CD14-positive monocyte (primary cell): ENCODE measurements at regions not wholly inside any gene's neighbourhood (a gene's known extent, or its start where the extent isn't known, plus 50 kb on each side); places are given as distances from the start of the nearest gene placed in this dataset.

Experiments
- DNase-seq, 3 donors: peaks; one replicate each; pipeline ENCODE4 v3.0.0-alpha.2; 2011 to 2022
- H2AFZ ChIP-seq: 2 replicates; pipeline ENCODE4 v1.6.0; 2012; ENCODE audit warnings: mild to moderate bottlenecking, low read depth, low read length, inconsistent platforms; ENCODE audit not compliant: insufficient read depth, poor library complexity, severe bottlenecking
- H3K27ac ChIP-seq, 2 donors: 1 replicate in 1 of 2; 2 replicates in 1 of 2; pipeline ENCODE4 v1.5.1; 2012 to 2013; ENCODE audit warnings: low read length in 2 of 2, control low read depth in 1 of 2, inconsistent platforms in 1 of 2, low read depth in 1 of 2, mild to moderate bottlenecking in 1 of 2
- H3K27me3 ChIP-seq, 2 donors: one replicate each; pipeline versions ENCODE4 v1.6.0 to v1.6.1; 2011 to 2013; ENCODE audit warnings: low read length in 2 of 2; ENCODE audit not compliant: control insufficient read depth in 2 of 2, insufficient read depth in 2 of 2
- H3K36me3 ChIP-seq, 2 donors: replicated peaks in 1 of 2; 1 replicate in 1 of 2; 2 replicates in 1 of 2; pipeline versions ENCODE4 v1.5.1 to v1.6.1; 2012 to 2013; ENCODE audit warnings: low read length in 2 of 2, control low read depth in 1 of 2, inconsistent platforms in 1 of 2, mild to moderate bottlenecking in 1 of 2; ENCODE audit not compliant: insufficient read depth in 2 of 2, control insufficient read depth in 1 of 2
- H3K4me1 ChIP-seq, 2 donors: 1 replicate in 1 of 2; 2 replicates in 1 of 2; pipeline versions ENCODE4 v1.5.1 to v1.6.1; 2012 to 2013; ENCODE audit warnings: low read length in 2 of 2, control low read depth in 1 of 2, inconsistent platforms in 1 of 2, mild to moderate bottlenecking in 1 of 2, moderate library complexity in 1 of 2; ENCODE audit not compliant: insufficient read depth in 2 of 2, control insufficient read depth in 1 of 2
- H3K4me2 ChIP-seq: replicated peaks from 2 replicates; pipeline ENCODE3; 2012; ENCODE audit warnings: low read length, moderate library complexity, mild to moderate bottlenecking; ENCODE audit not compliant: poor library complexity, severe bottlenecking; ENCODE audit errors: extremely low read depth
- H3K4me3 ChIP-seq, 3 experiments: fragments of 200-600 bp in 1 of 3; sonication (generic) in 1 of 3; replicated peaks in 1 of 3; 1 replicate in 2 of 3; 2 replicates in 1 of 3; pipeline ENCODE4 v1.5.1; 2011 to 2013; ENCODE audit warnings: low read length in 3 of 3, mild to moderate bottlenecking in 3 of 3, control low read depth in 2 of 3, low read depth in 2 of 3, inconsistent platforms in 1 of 3, moderate library complexity in 1 of 3
- H3K79me2 ChIP-seq: 2 replicates; pipeline ENCODE4 v1.6.0; 2012; ENCODE audit warnings: mild to moderate bottlenecking, control low read depth, inconsistent platforms, low read length, moderate library complexity; ENCODE audit not compliant: insufficient read depth
- H3K9ac ChIP-seq: 2 replicates; pipeline ENCODE4 v1.6.0; 2017; ENCODE audit warnings: low read length, mild to moderate bottlenecking; ENCODE audit not compliant: insufficient read depth, poor library complexity, severe bottlenecking
- H3K9me3 ChIP-seq, 2 donors: replicated peaks in 1 of 2; 1 replicate in 1 of 2; 2 replicates in 1 of 2; pipeline versions ENCODE4 v1.5.1 to v1.6.1; 2012 to 2013; ENCODE audit warnings: low read length in 2 of 2, control low read depth in 1 of 2; ENCODE audit not compliant: control insufficient read depth in 1 of 2, insufficient read depth in 1 of 2
- H4K20me1 ChIP-seq: 2 replicates; pipeline ENCODE4 v1.6.0; 2012; ENCODE audit warnings: mild to moderate bottlenecking, low read length, control low read depth, moderate library complexity; ENCODE audit not compliant: insufficient read depth
- H3K27ac Mint-ChIP-seq, 7 donors: one replicate each; pipeline ENCODE4 v1.8.0; 2020; ENCODE audit warnings: mild to moderate bottlenecking in 7 of 7, mixed read lengths in 7 of 7, moderate library complexity in 6 of 7, inconsistent platforms in 2 of 7
- H3K27me3 Mint-ChIP-seq, 3 donors: one replicate each; pipeline ENCODE4 v1.8.0; 2021 to 2022; ENCODE audit warnings: low read depth in 3 of 3, mild to moderate bottlenecking in 3 of 3, mixed read lengths in 3 of 3, moderate library complexity in 3 of 3, inconsistent platforms in 1 of 3
- H3K36me3 Mint-ChIP-seq, 2 donors: one replicate each; pipeline ENCODE4 v1.8.0; 2020; ENCODE audit warnings: mixed read lengths in 2 of 2, inconsistent platforms in 1 of 2, mild to moderate bottlenecking in 1 of 2
- H3K4me1 Mint-ChIP-seq: one replicate; pipeline ENCODE4 v1.8.0; 2020; ENCODE audit warnings: mild to moderate bottlenecking, mixed read lengths
- H3K4me3 Mint-ChIP-seq, 2 donors: one replicate each; pipeline ENCODE4 v1.8.0; 2020; ENCODE audit warnings: mild to moderate bottlenecking in 2 of 2, mixed read lengths in 2 of 2, moderate library complexity in 1 of 2
- H3K9me3 Mint-ChIP-seq, 7 donors: one replicate each; pipeline ENCODE4 v1.8.0; 2020 to 2022; ENCODE audit warnings: mixed read lengths in 7 of 7, mild to moderate bottlenecking in 6 of 7, moderate library complexity in 6 of 7, inconsistent platforms in 2 of 7
- CTCF ChIP-seq: fragments of 200-600 bp; IDR thresholded peaks from one replicate; pipeline ENCODE4 v1.8.0; 2022; ENCODE audit warnings: antibody characterized with exemption, mild to moderate bottlenecking
- WGBS: methylation state at CpG from one replicate; pipeline ENCODE4 v1.1.5; 2013; ENCODE audit warnings: missing lambda C conversion rate; ENCODE audit not compliant: insufficient coverage; 5-methylcytosine and 5-hydroxymethylcytosine counted together
- intact Hi-C, 2 donors: fragments of 100-400 bp; cut with micrococcal nuclease; formaldehyde crosslinking; loops; one replicate each; pipeline versions ENCODE4 v1.15.0 to v1.15.1; 2023

DNA sequence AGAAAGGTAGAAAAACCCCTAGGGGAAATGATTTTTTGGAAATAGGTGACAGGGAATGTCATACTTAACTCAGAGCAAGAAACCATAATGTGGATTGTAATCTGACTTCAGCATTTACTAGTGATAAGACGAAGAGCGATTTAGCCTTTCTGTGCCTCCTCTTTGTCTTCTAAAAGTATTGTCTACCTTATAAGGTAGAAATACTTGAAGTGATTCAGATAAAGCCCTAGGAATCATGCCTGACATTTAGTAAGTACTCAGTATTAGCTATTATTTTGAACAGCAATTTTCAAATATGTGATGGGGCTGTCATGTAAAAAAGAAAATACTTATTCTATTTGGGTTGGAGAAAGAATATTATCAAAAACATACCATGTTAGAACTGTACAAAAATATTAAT lies 525.9 kb upstream of the EYS start:
- H3K4me1 ChIP-seq = no peaks in the 10 kb centered on the region
- Mint-ChIP-seq H3K4me3 (no peak overlapping the region), H3K27ac (no peak overlapping the region), H3K27me3 (no peaks in the 10 kb centered on the region), H3K36me3 (no peaks in the 10 kb centered on the region), H3K4me1 (no peaks in the 10 kb centered on the region), H3K9me3 (peaks cover 0 to 3% (median 2%) of the 10 kb centered on the region in 7 donors)
- TF ChIP-seq CTCF = no peak
- no peaks in the 10 kb centered on the region for H3K79me2 ChIP-seq
- H3K36me3 ChIP-seq = no peaks in the 10 kb centered on the region
- H3K9me3 ChIP-seq = no peaks in the 10 kb centered on the region
- no peak for DNase-seq
- no CpG with 5 or more reads among the region's 2 CpGs for WGBS
- intact Hi-C loops = no loop called here
- H3K27ac ChIP-seq = no peak overlapping the region
- H3K4me3 ChIP-seq = no peak overlapping the region
- H3K4me2 ChIP-seq = no peak overlapping the region
- no peak overlapping the region for H3K9ac ChIP-seq
- no peak overlapping the region for H2AFZ ChIP-seq
- H3K27me3 ChIP-seq = no peaks in the 10 kb centered on the region
- H4K20me1 ChIP-seq = no peaks in the 10 kb centered on the region

- peaks cover 0 to 3% (median 2%) of the 10 kb centered on the region in 7 donors for H3K9me3 Mint-ChIP-seq
- intact Hi-C loops = no loop called here
- Histone ChIP-seq H3K27ac (no peak overlapping the region), H3K27me3 (no peaks in the 10 kb centered on the region), H2AFZ (no peak overlapping the region), H3K4me2 (no peak overlapping the region), H3K4me3 (no peak overlapping the region), H3K9ac (no peak overlapping the region), H3K4me1 (no peaks in the 10 kb centered on the region), H4K20me1 (no peaks in the 10 kb centered on the region), H3K9me3 (no peaks in the 10 kb centered on the region), H3K79me2 (no peaks in the 10 kb centered on the region), H3K36me3 (no peaks in the 10 kb centered on the region)
- no peaks in the 10 kb centered on the region for H3K27me3 Mint-ChIP-seq
- no peak for TF ChIP-seq CTCF
- no peak for DNase-seq
- no CpG with 5 or more reads among the region's 3 CpGs for WGBS
- no peaks in the 10 kb centered on the region for H3K4me1 Mint-ChIP-seq
- no peak overlapping the region for H3K4me3 Mint-ChIP-seq
- H3K27ac Mint-ChIP-seq = no peak overlapping the region
- H3K36me3 Mint-ChIP-seq = no peaks in the 10 kb centered on the region
Measured at GRCh38 chr6:66230591-66230990, 523.6 kb upstream of the EYS start.
